NCI-H82 treated with DMSO at 0.1 percent for 48 hours (cell line): ENCODE measurements at regions not wholly inside any gene's neighbourhood (a gene's known extent, or its start where the extent isn't known, plus 50 kb on each side); places are given as distances from the start of the nearest gene placed in this dataset.

ENCODE experiments used
- DNase-seq: peaks from one replicate; lab custom pipeline; 2025; ENCODE audit not compliant: unreplicated experiment; lab: John Stamatoyannopoulos, UW

DNA sequence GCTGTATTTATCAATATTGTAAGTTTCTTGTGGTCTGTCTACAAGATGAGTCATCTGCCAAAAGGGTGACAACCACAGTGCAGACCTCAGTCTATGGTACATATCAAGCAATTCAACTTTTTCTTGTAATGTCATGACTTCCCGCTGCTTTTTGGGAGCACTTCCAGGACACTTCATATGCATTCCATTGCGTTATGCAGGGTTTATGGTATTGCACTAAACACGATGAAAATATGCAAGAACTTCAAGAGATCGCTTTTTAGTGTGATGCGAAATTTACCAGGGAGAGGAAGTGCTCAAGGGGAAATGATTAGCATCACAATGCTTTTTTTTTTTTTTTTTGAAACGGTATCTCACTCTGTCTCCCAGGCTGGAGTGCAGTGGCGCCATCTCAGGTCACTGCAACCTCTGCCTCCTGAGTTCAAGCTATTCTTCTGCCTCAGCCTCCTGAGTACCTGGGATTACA is 166.5 kb downstream of the TFAP2A start:
- DNase-seq, result no peak

GRCh38 chr6:10237298-10238038 is 177.4 kb downstream of the TFAP2A start:
- DNase-seq, result no peak

DNA sequence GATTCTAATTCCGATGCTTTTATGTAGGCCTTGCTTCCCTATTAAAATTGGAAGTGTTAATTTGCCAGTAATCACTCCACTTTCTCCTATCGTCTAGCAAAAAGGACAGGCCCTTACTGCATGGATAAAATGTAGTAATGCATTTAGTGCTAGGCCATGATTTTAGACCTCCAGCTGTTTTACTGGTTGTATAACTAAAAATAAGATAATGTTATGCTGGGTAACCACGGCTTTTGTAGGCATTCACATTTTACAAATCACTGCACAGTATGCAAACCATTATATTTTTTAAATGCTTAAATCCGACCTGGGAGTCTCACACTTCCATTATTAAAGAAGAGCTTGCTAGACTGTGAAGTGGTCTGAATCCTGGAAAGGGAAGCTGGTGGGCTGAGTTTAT is 179.5 kb downstream of the TFAP2A start:
- no peak for DNase-seq

- DNase-seq, result no peak
Observed at GRCh38 chr6:10230531-10230930, 184.3 kb downstream of the TFAP2A start.

- no peak for DNase-seq
Observed at GRCh38 chr6:10223841-10224240, 191.0 kb downstream of the TFAP2A start.

- DNase-seq, result no peak
Observed at GRCh38 chr6:10221178-10221577, 193.7 kb downstream of the TFAP2A start.

- DNase-seq, result no peak
Observed at GRCh38 chr6:10219510-10219909, 195.4 kb downstream of the TFAP2A start.

DNA sequence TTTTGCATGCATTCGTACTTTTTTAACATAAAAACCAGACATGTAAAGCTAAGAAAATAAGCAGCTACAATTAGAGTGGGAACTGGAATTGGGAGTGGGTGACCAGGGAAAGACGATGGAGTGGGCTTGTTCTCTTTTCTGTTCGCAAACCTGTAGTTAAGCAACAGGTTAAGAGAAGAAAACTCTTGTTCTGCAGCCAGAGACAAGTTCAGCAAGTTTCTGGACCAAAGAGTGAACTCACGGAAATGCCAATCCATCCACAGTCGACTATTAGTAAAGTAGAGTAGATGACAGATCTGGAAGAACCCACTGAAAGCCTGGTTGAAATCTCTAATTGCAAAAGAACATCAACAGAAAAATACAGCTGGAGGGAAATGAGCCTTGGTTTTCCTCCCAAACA is 197.8 kb downstream of the TFAP2A start:
- DNase-seq, result no peak

- DNase-seq, result no peak
Observed at GRCh38 chr6:10215326-10216110, 199.4 kb downstream of the TFAP2A start.

GRCh38 chr6:10210052-10210451 is 204.8 kb downstream of the TFAP2A start:
- DNase-seq, result no peak

DNA sequence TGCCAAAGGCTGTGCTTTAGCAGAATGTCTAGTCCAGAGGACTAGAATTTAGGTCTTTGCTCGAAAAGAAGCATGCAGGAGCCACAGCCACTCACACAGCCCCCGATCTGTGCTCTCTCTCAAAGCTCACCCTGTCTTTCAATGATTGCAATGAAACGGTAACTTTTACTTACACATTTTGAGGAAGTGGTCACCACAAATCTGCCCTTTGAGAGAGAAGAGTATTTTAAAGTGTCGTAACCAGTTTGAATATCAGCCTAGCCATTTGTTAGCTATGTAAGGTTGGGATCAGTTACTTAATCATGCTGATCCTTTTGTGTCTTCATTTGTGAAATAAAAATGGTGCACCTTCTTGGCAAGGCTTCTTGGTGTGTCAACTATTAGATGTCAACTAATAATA is 209.0 kb downstream of the TFAP2A start:
- no peak for DNase-seq

DNA sequence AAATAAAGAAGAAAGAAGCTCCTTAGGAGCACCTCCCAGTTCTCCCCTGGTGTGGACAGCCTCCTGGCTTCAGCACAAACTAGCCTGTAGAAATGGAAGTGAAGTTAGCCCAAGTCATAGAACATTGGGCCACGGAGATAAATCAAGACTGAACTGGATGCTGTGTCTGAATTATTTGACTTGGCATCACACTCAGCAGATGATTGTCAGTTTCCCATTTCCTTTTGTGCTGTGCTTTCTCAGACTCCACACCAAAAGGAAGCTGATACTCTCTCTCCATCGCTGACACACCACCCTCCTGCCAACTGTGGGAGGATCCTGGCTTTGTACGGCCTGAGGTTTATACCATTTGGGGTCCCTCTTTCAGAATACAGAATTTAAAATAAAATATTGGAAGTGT is 209.8 kb downstream of the TFAP2A start:
- no peak for DNase-seq

DNA sequence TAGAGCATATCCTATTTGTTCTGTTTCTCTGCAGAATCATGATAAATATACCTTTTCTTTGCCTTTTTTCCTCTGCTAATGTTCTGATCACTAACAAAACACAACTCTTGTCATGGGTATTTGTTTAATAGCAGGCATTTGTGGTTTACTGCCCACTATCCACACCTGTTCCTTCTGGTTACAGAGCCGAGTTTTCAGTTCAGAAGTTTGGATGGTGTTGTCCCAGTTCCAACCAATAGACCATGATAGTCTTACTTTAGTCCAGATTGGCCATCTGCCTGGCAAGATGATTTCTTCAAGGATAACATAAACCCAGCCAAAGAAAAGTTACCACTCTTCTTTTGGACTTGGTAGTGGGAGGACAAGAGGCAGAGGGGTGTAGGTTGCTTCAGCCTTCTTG is 211.2 kb downstream of the TFAP2A start:
- no peak for DNase-seq

GRCh38 chr6:10202581-10202980 is 212.3 kb downstream of the TFAP2A start:
- DNase-seq, result no peak

DNA sequence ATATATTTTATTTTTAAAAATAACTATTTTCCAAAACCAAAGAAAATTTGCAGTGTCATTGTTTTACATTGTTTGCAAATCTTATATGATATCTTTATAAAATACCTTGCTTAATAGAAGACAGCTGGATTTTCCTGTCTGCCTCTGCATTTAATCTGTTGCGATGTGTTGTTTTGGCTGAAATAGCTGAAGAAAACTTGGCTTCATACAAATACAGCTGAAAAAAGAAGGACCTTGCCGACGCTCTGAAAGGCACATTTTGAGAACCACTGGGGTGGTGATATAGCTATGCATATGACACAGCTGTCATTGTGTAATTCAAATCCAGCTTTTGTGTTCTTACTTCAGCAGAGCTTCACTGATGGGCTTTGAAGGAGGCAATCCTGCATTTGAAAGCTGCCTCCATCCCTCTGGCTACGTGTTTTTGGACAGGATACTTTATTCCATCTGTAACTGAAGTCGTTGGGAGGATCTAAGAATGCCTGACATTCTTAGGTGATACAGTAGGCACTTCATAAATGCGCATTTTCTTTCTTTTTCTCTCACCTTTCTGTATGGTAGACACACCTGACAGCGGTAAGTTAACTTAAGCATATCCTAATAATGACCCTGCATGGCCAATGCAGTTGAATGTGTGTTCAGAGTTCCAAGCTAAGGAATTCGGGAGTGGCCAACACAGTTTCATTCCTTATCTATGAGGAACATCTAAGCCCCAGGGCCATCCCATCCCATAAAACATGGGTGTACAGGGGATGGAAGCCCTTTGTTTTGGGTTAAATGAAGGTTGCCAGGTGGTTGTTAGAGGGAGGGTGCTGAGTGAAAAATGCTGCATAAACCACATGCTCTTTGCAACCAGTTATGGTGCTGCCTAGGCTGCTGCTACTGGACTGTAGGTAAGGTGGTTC is 213.0 kb downstream of the TFAP2A start:
- no peak for DNase-seq

- DNase-seq, result no peak
Observed at GRCh38 chr6:10196090-10196489, 218.8 kb downstream of the TFAP2A start.

GRCh38 chr6:10194816-10195672 is 219.8 kb downstream of the TFAP2A start:
- no peak for DNase-seq

DNA sequence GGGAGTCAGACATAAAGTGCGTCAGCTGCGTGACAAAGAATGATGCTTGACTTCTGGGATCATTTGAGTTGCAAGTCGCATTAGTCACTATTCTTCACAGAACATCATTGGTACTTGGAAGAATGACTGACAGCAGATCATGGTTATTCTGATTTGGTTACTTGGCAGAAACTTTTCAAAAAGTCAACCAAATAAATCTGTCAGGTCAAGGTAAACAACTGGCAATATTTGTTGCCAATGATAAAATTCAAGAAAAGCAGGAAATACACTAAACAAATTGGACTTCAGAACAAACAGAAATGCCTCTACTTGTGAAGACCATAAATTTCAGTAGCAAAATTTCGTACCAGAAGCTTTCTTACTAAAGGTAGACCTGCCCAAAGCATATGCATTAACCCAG is 221.6 kb downstream of the TFAP2A start:
- no peak for DNase-seq

DNA sequence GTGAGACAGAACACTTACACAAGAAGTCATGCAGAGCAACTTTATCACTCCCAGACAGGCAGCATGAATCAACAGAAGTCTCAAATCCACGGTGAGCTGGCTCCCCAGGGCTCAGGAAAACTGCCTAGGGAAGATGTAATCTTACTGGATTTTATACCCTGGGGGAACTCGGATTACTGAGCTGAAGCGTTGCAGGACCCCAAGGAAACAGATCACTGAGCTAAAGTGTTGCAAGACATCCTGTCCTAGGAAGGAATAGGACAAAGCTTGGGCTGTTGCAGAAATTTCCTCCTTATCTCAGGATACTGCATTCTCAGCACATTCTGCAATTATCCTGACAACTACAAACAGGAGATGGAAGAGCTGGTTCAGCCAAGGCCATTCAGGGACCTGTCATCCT is 224.8 kb downstream of the TFAP2A start:
- no peak for DNase-seq
